ENCODE measurements at regions not wholly inside any gene's neighbourhood (a gene's known extent, or its start where the extent isn't known, plus 50 kb on each side); places are given as distances from the start of the nearest gene placed in this dataset.

DNA sequence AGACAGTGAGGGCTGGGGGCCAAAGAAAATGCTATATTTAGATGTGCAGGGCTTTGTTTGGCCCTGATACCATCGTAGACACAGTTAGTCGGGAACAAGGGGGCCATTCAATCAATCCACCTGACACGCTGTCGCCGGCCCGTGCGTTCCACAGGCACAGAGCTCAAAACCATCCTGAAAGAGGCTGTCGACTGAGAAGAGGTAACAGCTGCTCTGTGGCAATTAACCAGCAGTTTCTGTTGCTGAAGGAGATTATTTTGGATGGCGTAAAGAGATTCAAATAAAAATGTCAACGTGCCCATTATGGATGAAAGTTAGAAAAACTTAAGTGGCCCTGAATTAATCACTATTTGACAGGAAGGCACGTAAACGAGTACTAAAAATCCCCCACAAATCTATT, 276.2 kb upstream of the IRX5 start:
- TF ChIP-seq CTCF (IDR thresholded peaks at IDR 0.05) (no peak), POLR2A (IDR thresholded peaks at IDR 0.05; ENCODE audit: low read length) (no peak), EP300 (IDR thresholded peaks at IDR 0.05) (no peak), POLR2AphosphoS2 (conservative IDR thresholded peaks at IDR 0.05; ENCODE audit: low read length) (no peak), EHF (CRISPR knock-in tag; IDR thresholded peaks at IDR 0.05) (no peak), EHMT2 (IDR thresholded peaks at IDR 0.05; ENCODE audit: low read depth) (no peak)

Data from A549 (cell line).